PC-9 (cell line): ENCODE measurements at regions not wholly inside any gene's neighbourhood (a gene's known extent, or its start where the extent isn't known, plus 50 kb on each side); places are given as distances from the start of the nearest gene placed in this dataset.

Experiments used
- EZH2 ChIP-seq: fragments of 200-600 bp; sonication (generic); IDR thresholded peaks from 2 replicates; pipeline ENCODE4 v1.8.0; 2017; ENCODE audit warnings: antibody characterized with exemption, low read depth
- TF ChIP-seq, protein P1 (sequence below): fragments of 200-600 bp; sonication (generic); conservative IDR thresholded peaks from 2 replicates; pipeline ENCODE4 v1.6.1; 2017; ENCODE audit warnings: mixed run types, antibody characterized with exemption, mild to moderate bottlenecking, moderate library complexity

DNA sequence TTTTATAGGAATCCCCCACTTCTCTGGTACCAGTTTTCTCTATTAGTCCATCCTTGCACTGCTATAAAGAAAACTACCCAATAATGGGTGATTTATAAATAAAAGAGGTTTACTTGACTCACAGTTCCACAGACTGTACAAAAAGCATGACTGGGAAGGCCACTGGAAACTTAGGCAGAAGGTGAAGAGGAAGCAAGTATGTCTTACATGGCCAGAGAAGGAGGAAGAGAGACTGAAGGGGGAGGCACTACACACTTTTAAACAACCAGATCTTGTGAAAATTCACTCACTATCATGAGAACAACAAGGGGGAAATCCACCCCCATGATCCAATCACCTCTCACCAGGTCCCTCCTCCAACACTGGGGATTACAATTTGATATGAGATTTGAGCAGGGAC lies 68.9 kb upstream of the GNAZ start:
- no peak for TF ChIP-seq EZH2
- TF ChIP-seq, protein P1, sequence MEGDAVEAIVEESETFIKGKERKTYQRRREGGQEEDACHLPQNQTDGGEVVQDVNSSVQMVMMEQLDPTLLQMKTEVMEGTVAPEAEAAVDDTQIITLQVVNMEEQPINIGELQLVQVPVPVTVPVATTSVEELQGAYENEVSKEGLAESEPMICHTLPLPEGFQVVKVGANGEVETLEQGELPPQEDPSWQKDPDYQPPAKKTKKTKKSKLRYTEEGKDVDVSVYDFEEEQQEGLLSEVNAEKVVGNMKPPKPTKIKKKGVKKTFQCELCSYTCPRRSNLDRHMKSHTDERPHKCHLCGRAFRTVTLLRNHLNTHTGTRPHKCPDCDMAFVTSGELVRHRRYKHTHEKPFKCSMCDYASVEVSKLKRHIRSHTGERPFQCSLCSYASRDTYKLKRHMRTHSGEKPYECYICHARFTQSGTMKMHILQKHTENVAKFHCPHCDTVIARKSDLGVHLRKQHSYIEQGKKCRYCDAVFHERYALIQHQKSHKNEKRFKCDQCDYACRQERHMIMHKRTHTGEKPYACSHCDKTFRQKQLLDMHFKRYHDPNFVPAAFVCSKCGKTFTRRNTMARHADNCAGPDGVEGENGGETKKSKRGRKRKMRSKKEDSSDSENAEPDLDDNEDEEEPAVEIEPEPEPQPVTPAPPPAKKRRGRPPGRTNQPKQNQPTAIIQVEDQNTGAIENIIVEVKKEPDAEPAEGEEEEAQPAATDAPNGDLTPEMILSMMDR = no peak
